HG02759 (cell line): ENCODE measurements at regions not wholly inside any gene's neighbourhood (a gene's known extent, or its start where the extent isn't known, plus 50 kb on each side); places are given as distances from the start of the nearest gene placed in this dataset.

Source experiments
- ATAC-seq: cut with Tn5 transposase; IDR thresholded peaks from one replicate; pipeline ENCODE4 v1.9.1; 2021; ENCODE audit warnings: mild to moderate bottlenecking, moderate library complexity; ENCODE audit not compliant: unreplicated experiment

- no peak for ATAC-seq
Observed at GRCh38 chr6:2542101-2542857, 208.4 kb downstream of the MYLK4 start.

GRCh38 chr6:2536451-2536850 is 214.3 kb downstream of the MYLK4 start:
- ATAC-seq = no peak

GRCh38 chr6:2535506-2535905 is 215.2 kb downstream of the MYLK4 start:
- ATAC-seq = no peak

- ATAC-seq = no peak
Observed at GRCh38 chr6:2534406-2535042, 216.2 kb downstream of the MYLK4 start.

- no peak for ATAC-seq
Observed at GRCh38 chr6:2531426-2532215, 219.1 kb downstream of the MYLK4 start.

GRCh38 chr6:2529211-2529719 is 221.5 kb downstream of the MYLK4 start:
- ATAC-seq = no peak

- ATAC-seq = no peak
Observed at GRCh38 chr6:2528156-2528555, 222.6 kb downstream of the MYLK4 start.

GRCh38 chr6:2526766-2527165 is 224.0 kb downstream of the MYLK4 start:
- ATAC-seq = no peak

- ATAC-seq = no peak
Observed at GRCh38 chr6:2524090-2524489, 226.6 kb downstream of the MYLK4 start.

GRCh38 chr6:2523061-2523460 is 227.7 kb downstream of the MYLK4 start:
- no peak for ATAC-seq

GRCh38 chr6:2522521-2522920 is 228.2 kb downstream of the MYLK4 start:
- no peak for ATAC-seq

- no peak for ATAC-seq
Observed at GRCh38 chr6:2517855-2518473, 232.8 kb downstream of the MYLK4 start.

- no peak for ATAC-seq
Observed at GRCh38 chr6:2517401-2517800, 233.3 kb downstream of the MYLK4 start.

- no peak for ATAC-seq
Observed at GRCh38 chr6:2516059-2516458, 234.7 kb downstream of the MYLK4 start.

- no peak for ATAC-seq
Observed at GRCh38 chr6:2514965-2515543, 235.7 kb downstream of the MYLK4 start.

- no peak for ATAC-seq
Observed at GRCh38 chr6:2512802-2513201, 237.9 kb downstream of the MYLK4 start.

GRCh38 chr6:2510316-2510715 is 240.4 kb downstream of the MYLK4 start:
- ATAC-seq = no peak

GRCh38 chr6:2509711-2510110 is 241.0 kb downstream of the MYLK4 start:
- ATAC-seq = no peak

- no peak for ATAC-seq
Observed at GRCh38 chr6:2508071-2508470, 242.7 kb downstream of the MYLK4 start.

GRCh38 chr6:2507521-2508037 is 243.1 kb downstream of the MYLK4 start:
- no peak for ATAC-seq

- ATAC-seq = no peak
Observed at GRCh38 chr6:2507016-2507415, 243.7 kb downstream of the MYLK4 start.
